Left renal cortex interstitium (tissue), 4 donors: ENCODE measurements at regions not wholly inside any gene's neighbourhood (a gene's known extent, or its start where the extent isn't known, plus 50 kb on each side); places are given as distances from the start of the nearest gene placed in this dataset.

Experiments
- DNase-seq, 4 donors: peaks; one replicate each; pipeline ENCODE4 v3.0.0-alpha.2; 2013; ENCODE audit warnings: low read depth in 4 of 4, low spot score in 2 of 4, missing footprints in 1 of 4

DNA sequence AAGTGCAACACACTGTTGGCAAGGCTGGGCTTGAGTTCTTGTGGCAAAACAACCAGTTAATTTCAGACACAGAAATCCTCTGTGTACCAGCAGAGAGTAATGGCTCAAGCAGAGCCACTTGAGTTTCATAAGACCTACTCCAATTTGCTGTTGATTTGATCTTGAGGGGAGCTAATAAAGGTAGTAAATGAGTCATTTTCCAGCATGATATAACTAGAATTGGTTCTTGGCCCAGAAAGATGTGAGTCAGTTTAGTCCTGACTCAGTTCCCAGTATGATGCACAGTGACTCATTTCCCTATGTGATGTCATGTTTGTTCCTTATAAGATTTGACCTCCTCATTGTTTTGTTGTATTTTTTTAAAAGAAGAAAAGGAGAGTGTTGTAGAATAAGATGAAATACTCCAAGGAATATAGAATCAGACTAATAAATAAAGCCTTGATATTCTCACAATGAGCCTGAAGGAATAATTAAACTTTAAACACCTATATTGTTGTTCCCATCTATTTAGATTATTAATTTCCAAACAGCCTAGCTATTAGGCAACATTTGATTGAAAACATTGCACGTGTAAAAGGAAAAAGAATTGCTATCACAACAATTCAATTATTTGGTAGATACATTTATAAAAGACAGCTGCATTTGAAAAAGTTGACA, 186.2 kb downstream of the REEP3 start:
- DNase-seq, result no peak

GRCh38 chr10:63708421-63708820, 187.2 kb downstream of the REEP3 start:
- no peak for DNase-seq

DNA sequence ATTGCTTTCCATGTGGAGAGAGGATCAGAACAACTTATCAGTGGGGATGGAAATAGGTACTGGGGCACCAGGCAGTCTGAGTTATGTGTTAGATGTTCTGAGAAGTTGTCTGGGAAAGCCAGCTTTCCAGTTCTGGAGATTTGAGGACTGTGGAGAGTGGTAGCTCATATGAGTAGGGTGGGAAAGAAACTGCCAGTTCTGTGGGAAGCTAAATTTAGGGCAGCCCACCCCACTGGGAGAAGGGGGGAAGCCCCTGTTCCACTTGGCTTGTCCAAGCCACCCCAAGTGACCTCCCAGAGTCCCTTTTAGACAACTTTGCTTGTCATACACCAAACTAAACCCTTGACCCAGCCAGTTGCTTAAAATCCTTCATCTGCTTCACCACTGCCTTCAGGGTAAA, 189.5 kb downstream of the REEP3 start:
- DNase-seq, result no peak

GRCh38 chr10:63711361-63711760, 190.2 kb downstream of the REEP3 start:
- DNase-seq, result no peak

DNA sequence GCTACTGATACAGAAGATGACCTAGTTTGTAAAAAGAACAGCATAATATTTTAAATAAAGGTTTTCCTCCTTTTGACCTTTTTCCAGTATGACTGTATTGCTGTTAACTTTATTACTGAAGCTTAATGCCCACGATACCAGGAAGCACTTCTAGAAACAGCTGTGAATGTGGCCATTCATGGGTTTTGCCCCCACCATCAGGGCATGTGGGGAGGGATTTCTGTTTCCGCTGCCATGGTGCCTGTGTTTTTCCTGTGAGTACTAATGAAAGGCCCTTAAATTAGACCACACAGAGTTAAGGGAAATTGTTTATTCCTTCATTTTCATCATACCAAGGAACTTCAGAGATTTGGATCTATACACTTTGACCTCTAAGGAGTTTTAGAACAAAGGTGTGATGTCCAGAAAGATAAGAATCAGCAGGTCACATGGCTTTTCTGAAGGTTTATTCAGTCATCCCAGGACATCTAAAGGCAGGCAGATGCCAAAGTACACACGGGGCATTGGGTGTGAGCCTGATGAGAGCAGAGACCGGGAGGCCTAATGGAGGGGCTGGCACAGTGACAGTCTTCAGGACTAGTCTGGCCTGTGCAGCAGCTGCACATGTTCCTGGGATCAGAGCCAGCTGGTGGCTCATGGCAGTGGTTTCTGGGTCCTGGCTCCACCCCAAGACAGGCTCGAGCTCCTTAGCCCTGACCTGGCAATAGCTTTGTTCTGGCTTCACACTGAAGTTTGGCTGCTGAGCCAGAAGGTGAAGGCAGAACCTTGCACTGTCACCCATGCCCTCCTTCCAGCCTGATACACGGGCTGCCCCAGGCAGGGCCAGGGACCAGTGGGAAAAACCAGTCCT, 190.9 kb downstream of the REEP3 start:
- no peak for DNase-seq

GRCh38 chr10:63712717-63713115, 191.5 kb downstream of the REEP3 start:
- no peak for DNase-seq

- peak in 2 of 4 donors; percentile 86 to 87 for DNase-seq
Observed at GRCh38 chr10:63713191-63714144, 192.3 kb downstream of the REEP3 start.

DNA sequence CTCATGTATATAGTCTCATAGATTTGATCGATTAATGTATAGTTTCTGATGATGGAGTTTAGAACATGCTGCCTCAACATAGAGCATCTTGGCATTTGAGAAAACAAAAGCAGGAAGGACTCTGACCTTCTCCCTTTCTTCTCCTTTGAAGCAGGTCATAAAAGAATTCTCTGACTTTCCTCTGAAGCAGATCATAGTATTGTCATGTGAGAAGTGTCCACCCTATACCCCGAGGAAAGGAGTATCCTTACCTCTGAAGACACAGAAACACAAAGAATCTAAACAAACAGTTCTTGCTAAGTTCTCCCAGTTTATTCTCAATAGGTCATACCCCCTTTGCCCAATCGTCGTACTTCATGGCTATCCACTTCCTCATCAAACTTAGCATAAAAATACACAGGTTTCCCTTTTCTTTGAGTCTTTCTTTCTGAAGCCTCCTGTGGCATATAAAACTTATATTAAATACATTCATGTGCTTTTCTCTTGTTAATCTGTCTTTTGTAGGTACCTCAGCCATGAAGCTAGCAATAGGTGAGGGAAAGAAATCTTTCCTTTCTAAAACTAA, 194.9 kb downstream of the REEP3 start:
- DNase-seq, result no peak

- no peak for DNase-seq
Observed at GRCh38 chr10:63717027-63717715, 196.0 kb downstream of the REEP3 start.

- DNase-seq, result no peak
Observed at GRCh38 chr10:63718006-63718405, 196.8 kb downstream of the REEP3 start.

DNA sequence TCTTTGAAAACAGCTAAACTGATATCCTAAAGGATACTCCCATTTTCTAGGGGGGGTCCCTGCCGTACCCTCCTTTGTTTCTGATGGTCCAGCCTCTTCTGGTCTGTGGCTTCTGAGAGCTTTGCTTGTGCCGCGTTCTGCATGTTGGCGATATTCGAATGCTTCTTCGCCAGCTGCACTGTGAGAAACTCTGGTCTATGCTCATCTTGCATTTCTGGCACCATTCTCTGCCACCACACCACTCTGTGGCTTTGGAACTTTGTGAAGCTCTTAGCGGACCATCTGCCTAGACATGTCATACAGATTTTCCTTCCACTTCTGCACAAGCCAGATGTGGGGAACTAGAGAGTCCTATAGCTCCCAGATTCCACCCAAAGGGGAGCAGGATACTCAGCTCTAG, 197.2 kb downstream of the REEP3 start:
- DNase-seq, result no peak

DNA sequence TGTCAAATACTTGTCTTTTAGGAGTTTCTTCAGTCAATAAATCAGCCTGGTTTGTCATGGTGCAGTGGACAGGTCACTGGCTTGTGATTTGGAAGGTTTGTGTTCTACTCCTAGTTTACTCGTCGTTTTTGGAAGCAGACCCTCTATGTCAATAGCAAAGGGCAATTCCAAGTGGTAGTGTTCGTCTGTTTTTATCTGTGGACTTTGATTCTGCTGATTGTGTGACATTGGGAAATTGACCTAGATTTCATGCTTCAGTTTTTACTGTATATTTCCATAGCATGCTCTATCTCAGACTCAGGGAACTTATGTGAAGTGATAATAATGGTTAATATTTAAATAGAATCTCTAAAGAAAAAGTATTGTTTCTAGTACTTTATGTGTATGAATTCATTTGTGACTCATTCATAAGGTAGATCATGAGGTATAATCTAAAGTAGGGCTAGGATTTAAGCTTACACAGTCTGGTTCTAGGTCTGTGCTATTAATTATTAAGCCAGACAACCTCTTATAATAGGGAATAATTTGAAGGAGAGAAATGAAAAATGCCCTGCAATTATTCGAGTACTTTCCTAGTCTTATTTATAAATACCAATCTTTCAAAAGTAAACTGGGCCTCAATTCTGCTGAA, 198.1 kb downstream of the REEP3 start:
- no peak for DNase-seq

DNA sequence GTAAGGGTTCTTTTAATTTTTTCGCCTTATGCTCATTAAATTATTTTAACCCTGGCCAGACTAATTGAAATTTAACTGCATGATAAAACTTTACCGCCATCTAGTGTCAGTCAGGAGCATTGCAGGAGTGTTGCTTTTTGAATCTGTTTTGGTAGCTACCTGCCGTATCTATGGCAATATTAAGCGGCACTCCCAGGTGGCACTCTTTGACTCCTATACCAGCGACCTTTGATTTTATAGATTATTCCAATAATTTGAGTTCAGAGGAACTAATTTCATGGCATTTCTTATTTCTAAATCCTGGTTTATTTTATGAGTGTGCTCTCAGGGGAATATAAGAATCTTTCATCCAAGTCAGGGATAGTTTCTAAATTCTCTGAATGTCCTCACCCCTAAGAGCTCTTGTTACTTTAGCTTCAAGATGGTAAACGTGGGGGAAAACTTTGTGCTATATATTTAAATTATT, 198.9 kb downstream of the REEP3 start:
- no peak for DNase-seq

DNA sequence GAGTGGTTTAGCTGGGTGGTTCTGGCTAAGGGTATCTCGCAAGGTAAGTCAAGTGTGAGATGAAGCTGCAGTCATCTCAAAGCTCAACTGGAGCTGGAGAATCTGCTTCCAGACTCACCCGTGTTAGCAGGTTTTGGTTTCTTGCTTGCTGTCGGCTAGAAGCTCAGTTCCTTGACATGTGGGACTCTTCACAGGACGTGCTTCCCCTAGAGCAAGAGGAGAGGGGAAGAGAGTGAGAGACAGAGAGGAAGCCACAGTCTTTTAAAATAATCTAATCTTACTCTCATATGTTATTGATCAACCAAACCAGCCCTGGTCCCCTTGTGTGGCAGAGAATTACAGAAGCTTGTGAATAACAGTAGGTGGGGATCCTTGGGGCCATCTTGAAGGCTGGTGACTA, 199.5 kb downstream of the REEP3 start:
- no peak for DNase-seq

GRCh38 chr10:63722537-63722936, 201.3 kb downstream of the REEP3 start:
- no peak for DNase-seq

DNA sequence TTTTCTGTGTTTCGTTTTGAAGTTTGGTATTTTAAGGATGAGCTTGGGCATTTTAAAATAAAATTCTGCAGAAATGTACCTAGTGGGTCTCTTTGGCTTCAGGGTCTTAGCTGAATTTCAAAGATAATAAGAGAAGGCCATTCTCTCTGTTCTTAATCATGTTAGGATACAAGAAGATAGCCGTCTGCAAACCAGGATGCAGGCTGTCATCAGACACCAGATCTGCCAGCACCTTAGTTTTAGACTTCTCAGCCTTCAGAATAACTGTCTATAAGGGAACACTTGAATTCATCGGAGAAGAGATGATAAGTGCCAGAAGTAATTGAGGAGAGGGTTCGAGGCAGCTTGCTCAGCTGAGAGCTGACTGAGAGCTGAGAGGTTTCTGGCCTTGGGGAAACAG, 202.1 kb downstream of the REEP3 start:
- DNase-seq, result no peak

DNA sequence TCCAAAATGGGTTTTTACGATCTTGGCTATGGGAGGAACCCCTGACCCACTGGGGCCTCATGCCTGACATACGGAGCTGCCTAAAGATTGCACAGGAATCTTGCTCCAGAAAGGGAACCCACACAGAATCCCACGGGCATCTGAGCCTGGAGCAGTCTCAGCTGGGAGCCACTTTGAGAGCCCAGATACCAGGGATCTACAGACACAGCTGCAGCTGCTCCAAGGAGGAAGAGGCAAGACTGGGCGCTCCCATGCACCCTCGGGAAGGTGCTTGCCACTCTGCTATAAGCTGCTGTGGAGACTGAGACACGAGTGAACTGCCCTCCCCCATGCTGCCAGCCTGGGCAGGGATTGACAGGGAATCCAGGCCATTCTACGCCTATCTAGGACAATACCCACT, 202.5 kb downstream of the REEP3 start:
- DNase-seq, result no peak

DNA sequence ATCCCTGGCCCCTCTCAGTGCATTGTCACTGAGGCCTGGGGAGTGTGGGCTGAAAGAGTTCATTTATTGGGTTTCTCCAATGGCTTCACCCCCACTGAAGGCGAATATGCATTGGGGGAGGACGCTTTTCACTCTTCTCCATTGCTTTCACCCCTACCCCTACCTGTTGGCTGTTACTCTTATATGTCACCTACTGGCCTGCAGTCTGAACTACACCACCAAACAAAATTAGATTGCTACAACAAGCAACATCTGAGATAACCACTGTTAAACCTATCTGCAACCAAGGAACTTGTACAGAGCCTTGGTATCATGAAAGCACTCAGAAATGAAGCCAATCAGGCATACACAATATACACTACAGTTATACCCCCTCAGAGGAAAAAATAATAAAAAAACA, 203.7 kb downstream of the REEP3 start:
- no peak for DNase-seq

- no peak for DNase-seq
Observed at GRCh38 chr10:63726867-63727266, 205.7 kb downstream of the REEP3 start.

DNA sequence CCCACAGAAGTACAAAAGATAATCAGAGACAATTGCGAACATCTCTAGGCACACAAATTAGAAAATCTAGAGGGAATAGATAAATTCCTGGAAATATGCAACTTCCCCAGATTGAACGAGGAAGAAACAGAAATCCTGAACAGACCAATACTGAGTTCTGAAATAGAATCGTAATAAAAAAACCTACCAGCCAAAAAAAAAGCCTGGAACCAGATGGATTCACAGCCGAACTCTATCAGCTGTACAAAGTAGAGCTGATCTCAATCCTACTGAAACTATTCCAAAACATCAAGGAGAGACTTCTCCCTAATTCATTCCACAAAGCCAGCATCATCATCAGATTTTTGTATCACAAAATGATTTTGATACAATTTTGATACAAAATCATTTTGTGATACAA, 206.4 kb downstream of the REEP3 start:
- no peak for DNase-seq
